ENCODE measurements at regions not wholly inside any gene's neighbourhood (a gene's known extent, or its start where the extent isn't known, plus 50 kb on each side); places are given as distances from the start of the nearest gene placed in this dataset.

- intact Hi-C loops (cut with micrococcal nuclease) = no loop called here
- Histone ChIP-seq H3K9me3 (ENCODE audit: control insufficient read depth in 1 of 2, insufficient read depth in 1 of 2, low read depth in 1 of 2, low read length in 2 of 2) (no peaks in the 10 kb centered on the region), H3K79me2 (ENCODE audit: insufficient read depth, low read length) (no peaks in the 10 kb centered on the region), H3K4me2 (ENCODE audit: low read length) (no peak overlapping the region), H3K4me3 (replicated peaks in 1 of 2; ENCODE audit: low read depth in 1 of 2, low read length in 2 of 2) (no peak overlapping the region), H3K9ac (ENCODE audit: low read length) (no peak overlapping the region), H3K27ac (ENCODE audit: low read depth, low read length) (no peak overlapping the region), H3K9me2 (ENCODE audit: insufficient read depth) (no peaks in the 10 kb centered on the region), H3K36me3 (ENCODE audit: control insufficient read depth in 1 of 2, insufficient read depth in 2 of 2, low read length in 2 of 2) (no peaks in the 10 kb centered on the region), H3K4me1 (ENCODE audit: control insufficient read depth in 1 of 2, insufficient read depth in 2 of 2, low read length in 2 of 2) (no peaks in the 10 kb centered on the region), H4K20me1 (ENCODE audit: insufficient read depth) (no peaks in the 10 kb centered on the region), H2AFZ (ENCODE audit: low read depth, low read length, poor library complexity, severe bottlenecking) (no peak overlapping the region), H3K27me3 (ENCODE audit: insufficient read depth, low read length) (no peaks in the 10 kb centered on the region)
- ChIA-PET RAD21 (ENCODE audit: low non-redundant PET in 1 of 2, low total read pairs in 2 of 2, uncharacterized antibody in 2 of 2, unreplicated experiment in 2 of 2) (no interaction called here), POLR2A (no interaction called here), CTCF (no interaction called here)
- TF ChIP-seq CBX3 (IDR thresholded peaks at IDR 0.05; ENCODE audit: low read depth) (no peak), TCF7L2 (IDR thresholded peaks at IDR 0.05; ENCODE audit: borderline replicate concordance, extremely low read depth, insufficient read depth, insufficient read length) (no peak), ZFX (IDR thresholded peaks at IDR 0.05) (no peak), SP1 (IDR thresholded peaks at IDR 0.05; ENCODE audit: low read depth) (no peak), EZH2 (IDR thresholded peaks at IDR 0.05) (no peak), POLR2AphosphoS5 (IDR thresholded peaks at IDR 0.05; ENCODE audit: low read depth, low read length) (no peak), RAD21 (IDR thresholded peaks at IDR 0.05; ENCODE audit: low read depth) (no peak), POLR2A (IDR thresholded peaks at IDR 0.05; ENCODE audit: borderline replicate concordance, extremely low read depth, insufficient read depth, insufficient read length) (no peak)
- TF ChIP-seq, protein P1, sequence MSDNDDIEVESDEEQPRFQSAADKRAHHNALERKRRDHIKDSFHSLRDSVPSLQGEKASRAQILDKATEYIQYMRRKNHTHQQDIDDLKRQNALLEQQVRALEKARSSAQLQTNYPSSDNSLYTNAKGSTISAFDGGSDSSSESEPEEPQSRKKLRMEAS (IDR thresholded peaks at IDR 0.05) = no peak
- TF ChIP-seq, protein P2, sequence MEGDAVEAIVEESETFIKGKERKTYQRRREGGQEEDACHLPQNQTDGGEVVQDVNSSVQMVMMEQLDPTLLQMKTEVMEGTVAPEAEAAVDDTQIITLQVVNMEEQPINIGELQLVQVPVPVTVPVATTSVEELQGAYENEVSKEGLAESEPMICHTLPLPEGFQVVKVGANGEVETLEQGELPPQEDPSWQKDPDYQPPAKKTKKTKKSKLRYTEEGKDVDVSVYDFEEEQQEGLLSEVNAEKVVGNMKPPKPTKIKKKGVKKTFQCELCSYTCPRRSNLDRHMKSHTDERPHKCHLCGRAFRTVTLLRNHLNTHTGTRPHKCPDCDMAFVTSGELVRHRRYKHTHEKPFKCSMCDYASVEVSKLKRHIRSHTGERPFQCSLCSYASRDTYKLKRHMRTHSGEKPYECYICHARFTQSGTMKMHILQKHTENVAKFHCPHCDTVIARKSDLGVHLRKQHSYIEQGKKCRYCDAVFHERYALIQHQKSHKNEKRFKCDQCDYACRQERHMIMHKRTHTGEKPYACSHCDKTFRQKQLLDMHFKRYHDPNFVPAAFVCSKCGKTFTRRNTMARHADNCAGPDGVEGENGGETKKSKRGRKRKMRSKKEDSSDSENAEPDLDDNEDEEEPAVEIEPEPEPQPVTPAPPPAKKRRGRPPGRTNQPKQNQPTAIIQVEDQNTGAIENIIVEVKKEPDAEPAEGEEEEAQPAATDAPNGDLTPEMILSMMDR (IDR thresholded peaks at IDR 0.05 in 2 of 3, conservative IDR thresholded peaks at IDR 0.05 in 1 of 3; ENCODE audit: borderline replicate concordance in 1 of 3, insufficient read depth in 1 of 3, low read depth in 2 of 3, low read length in 2 of 3) = no peak
- TF ChIP-seq, protein P3, sequence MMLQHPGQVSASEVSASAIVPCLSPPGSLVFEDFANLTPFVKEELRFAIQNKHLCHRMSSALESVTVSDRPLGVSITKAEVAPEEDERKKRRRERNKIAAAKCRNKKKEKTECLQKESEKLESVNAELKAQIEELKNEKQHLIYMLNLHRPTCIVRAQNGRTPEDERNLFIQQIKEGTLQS (IDR thresholded peaks at IDR 0.05) = no peak
- DNase-seq (ENCODE audit: low read depth, low spot score) (no peak), ATAC-seq (no peak)
- BruUV-seq (replicated peaks) = no TSS peak
Measured at GRCh38 chrX:66876776-66877175, 237.9 kb upstream of the EDA2R start.

Data from HCT116 (cell line).